K562 (cell line): ENCODE measurements at regions not wholly inside any gene's neighbourhood (a gene's known extent, or its start where the extent isn't known, plus 50 kb on each side); places are given as distances from the start of the nearest gene placed in this dataset.

Source experiments
- HDGF ChIP-seq: fragments of 450-650 bp; IDR thresholded peaks from 2 replicates; pipeline ENCODE4 v1.6.1; 2016
- NFE2L1 ChIP-seq: fragments of 450-650 bp; IDR thresholded peaks from 2 replicates; pipeline ENCODE4 v1.6.1; 2016; ENCODE audit warnings: missing genetic modification characterization, low read depth, mild to moderate bottlenecking, missing compliant biosample characterization, moderate library complexity, borderline replicate concordance
- PURB ChIP-seq: sonication (generic); formaldehyde crosslinking; IDR thresholded peaks from 2 replicates; pipeline ENCODE4 v1.9.0; 2021; ENCODE audit warnings: low read depth, mild to moderate bottlenecking, missing genetic modification reagents
- RFX5 ChIP-seq: IDR thresholded peaks from 2 replicates; pipeline ENCODE4 v1.6.1; 2011; ENCODE audit warnings: low read depth, mild to moderate bottlenecking, improper control_type of control experiment, low read length
- ZBTB8A ChIP-seq: fragments of 450-650 bp; IDR thresholded peaks from 2 replicates; pipeline ENCODE4 v1.6.1; 2018; ENCODE audit warnings: mild to moderate bottlenecking, moderate library complexity; ENCODE audit not compliant: partially characterized antibody
- TF ChIP-seq, protein P1 (sequence below): fragments of 450-650 bp; formaldehyde crosslinking; IDR thresholded peaks from 2 replicates; pipeline ENCODE4 v1.4.0; 2020; ENCODE audit warnings: mild to moderate bottlenecking, mixed read lengths

- no peak for TF ChIP-seq NFE2L1 (tag)
- TF ChIP-seq HDGF = no peak
- TF ChIP-seq ZBTB8A = no peak
- TF ChIP-seq, protein P1, sequence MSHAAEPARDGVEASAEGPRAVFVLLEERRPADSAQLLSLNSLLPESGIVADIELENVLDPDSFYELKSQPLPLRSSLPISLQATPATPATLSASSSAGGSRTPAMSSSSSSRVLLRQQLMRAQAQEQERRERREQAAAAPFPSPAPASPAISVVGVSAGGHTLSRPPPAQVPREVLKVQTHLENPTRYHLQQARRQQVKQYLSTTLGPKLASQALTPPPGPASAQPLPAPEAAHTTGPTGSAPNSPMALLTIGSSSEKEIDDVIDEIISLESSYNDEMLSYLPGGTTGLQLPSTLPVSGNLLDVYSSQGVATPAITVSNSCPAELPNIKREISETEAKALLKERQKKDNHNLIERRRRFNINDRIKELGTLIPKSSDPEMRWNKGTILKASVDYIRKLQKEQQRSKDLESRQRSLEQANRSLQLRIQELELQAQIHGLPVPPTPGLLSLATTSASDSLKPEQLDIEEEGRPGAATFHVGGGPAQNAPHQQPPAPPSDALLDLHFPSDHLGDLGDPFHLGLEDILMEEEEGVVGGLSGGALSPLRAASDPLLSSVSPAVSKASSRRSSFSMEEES (CRISPR knock-in tag) = no peak
- TF ChIP-seq PURB (CRISPR knock-in tag) = no peak
- no peak for TF ChIP-seq RFX5
Observed at GRCh38 chr9:79140751-79141150, 431.0 kb upstream of the TLE4 start.
